Endothelial cell of umbilical vein (primary cell): ENCODE measurements at regions not wholly inside any gene's neighbourhood (a gene's known extent, or its start where the extent isn't known, plus 50 kb on each side); places are given as distances from the start of the nearest gene placed in this dataset.

Experiments used
- CTCF ChIP-seq, 2 donors: IDR thresholded peaks; 1 replicate in 1 of 2; 2 replicates in 1 of 2; pipeline ENCODE4 v1.5.1; 2011; ENCODE audit warnings: low read length in 2 of 2, mild to moderate bottlenecking in 2 of 2, moderate library complexity in 2 of 2, control low read depth in 1 of 2, inconsistent platforms in 1 of 2, low read depth in 1 of 2; ENCODE audit not compliant: insufficient read depth in 1 of 2; ENCODE audit errors: extremely low read depth in 1 of 2
- EZH2 ChIP-seq: IDR thresholded peaks from 2 replicates; pipeline ENCODE4 v1.6.1; 2012; ENCODE audit warnings: borderline replicate concordance, low read depth, mild to moderate bottlenecking, moderate library complexity, low read length, inconsistent platforms; ENCODE audit not compliant: severe bottlenecking
- JUN ChIP-seq: IDR thresholded peaks from 2 replicates; pipeline ENCODE4 v1.6.1; 2011; ENCODE audit warnings: borderline replicate concordance, low read depth; ENCODE audit not compliant: insufficient read length, insufficient read depth
- MAX ChIP-seq: IDR thresholded peaks from 2 replicates; pipeline ENCODE4 v1.6.1; 2011; ENCODE audit not compliant: insufficient read depth, insufficient read length
- POLR2A ChIP-seq: IDR thresholded peaks from 2 replicates; pipeline ENCODE4 v1.6.1; 2012; ENCODE audit warnings: low read depth, mild to moderate bottlenecking, control low read depth, low read length
- POLR2AphosphoS5 ChIP-seq: IDR thresholded peaks from 2 replicates; pipeline ENCODE4 v1.6.1; 2012; ENCODE audit warnings: low read depth, mild to moderate bottlenecking, control low read depth, low read length, moderate library complexity; ENCODE audit not compliant: insufficient read depth

- TF ChIP-seq POLR2AphosphoS5 (no peak), CTCF (IDR thresholded peaks at IDR 0.05; ENCODE audit: extremely low read depth in 1 of 2, insufficient read depth in 1 of 2, low read depth in 1 of 2, low read length in 2 of 2) (no peak), EZH2 (no peak), MAX (no peak), POLR2A (no peak), JUN (no peak)
Observed at GRCh38 chr2:104027321-104027720, 826.6 kb upstream of the POU3F3 start.
